ENCODE measurements at regions not wholly inside any gene's neighbourhood (a gene's known extent, or its start where the extent isn't known, plus 50 kb on each side); places are given as distances from the start of the nearest gene placed in this dataset.

DNA sequence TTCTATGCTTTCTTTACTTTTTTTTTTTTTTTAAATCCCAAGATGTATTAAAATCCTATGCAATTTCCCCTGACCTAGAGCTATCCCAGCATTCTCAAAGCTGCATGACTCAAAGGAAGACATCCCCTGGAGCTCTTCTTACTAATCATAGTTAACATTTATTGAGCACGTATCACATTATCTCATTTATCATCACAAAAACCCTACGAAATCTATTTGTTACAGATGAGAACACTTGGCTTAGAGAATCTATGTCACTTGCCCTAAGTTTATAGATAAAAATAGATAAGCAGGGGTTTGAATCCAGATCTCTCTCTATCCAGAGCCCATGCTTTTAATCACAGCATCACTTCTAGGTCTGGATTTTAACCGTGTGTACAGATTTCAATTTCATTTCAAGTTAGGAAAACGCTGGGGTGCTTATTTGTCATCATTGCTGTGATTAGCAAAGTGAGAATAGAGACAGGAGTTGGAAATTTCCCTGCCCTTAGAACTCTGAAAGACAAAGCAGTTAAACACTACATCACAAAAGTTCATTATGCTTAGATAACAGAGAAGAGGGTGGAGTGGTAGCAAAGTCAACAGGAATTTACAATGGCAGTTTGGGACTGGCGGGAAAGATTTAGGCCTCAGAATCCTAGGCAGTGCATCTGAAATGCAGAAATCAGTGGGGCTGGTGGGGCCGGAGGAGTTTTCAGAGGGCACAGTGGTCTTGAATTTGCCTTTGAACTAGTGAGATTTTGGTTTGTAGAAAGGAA lies 177.7 kb upstream of the FRMD6 start:
- no peak for DNase-seq (ENCODE audit: low spot score)

DNA sequence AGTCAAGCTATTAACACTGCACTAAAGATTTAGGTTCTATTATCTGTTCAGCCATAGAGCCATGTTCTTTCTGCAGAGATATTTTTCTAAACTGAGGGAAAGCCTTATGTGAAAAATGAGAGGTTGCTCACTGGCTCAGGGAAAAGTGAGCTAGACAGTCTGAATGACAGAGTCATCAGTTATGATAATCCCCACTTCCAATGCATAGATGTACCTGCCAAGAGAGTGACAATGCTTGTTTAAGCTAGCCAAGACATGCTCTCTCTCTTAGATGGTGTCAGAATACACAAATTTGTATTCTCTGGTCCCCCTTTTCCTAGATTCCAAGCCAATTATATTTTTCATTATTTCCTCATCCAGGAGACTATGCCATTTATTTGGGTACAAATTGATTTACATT lies 176.9 kb upstream of the FRMD6 start:
- DNase-seq (ENCODE audit: low spot score): no peak

DNA sequence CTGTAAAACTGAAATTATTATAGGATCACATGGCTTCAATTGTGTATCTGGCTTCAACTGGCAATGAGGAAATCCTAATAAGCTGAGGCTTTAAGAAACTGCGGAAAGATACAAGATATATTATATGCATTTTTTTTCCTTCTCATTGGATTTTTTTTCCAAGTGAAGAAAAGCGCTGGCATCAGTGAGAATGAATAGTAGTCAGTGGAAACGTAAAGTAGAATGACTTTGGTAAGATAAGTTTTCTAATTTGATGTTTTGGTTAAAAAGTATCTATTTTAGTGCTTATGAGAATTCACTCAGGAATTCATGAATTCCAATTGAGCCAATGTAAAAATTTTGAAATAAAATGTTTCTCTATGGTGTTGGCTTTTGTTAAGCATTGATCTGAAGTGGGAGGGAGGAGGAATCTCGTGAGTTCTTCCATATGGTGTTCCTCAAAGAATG lies 173.5 kb upstream of the FRMD6 start:
- no peak for DNase-seq (ENCODE audit: low spot score)

DNA sequence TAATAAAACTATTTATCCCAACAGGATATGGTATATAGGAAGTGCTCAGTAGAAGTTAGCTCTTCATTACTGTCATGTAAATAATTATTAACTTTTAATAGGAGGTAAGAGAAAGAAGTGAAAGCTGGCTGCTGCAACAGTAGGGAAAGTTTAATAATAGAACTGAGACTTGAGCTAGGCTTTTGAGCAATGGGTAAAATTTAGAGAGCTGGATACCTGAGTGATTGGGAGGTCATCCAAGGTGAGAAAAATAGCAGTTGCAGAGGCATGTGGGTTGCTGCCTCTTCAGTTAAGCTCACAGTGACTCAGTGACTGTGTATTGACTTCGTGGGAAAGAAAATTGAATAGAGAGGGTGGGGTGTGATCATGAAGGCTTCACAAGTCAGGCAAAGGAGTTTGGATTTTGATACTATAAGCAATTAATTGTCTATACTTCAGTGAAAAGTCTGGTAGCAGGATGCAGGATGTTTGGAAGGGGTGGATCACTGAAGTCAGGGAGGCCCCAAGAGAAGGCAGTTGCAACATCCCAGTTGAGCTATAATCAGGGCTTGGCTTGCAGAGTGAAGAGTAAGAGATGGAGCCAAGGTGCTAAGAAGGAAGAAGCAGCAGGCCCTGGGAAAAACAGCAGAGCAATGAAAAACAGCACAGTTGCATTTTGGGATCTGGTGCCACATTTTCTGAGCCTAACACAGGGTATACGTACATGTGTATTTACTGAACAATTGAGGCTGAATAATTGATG lies 172.0 kb upstream of the FRMD6 start:
- DNase-seq (ENCODE audit: low spot score): no peak

DNA sequence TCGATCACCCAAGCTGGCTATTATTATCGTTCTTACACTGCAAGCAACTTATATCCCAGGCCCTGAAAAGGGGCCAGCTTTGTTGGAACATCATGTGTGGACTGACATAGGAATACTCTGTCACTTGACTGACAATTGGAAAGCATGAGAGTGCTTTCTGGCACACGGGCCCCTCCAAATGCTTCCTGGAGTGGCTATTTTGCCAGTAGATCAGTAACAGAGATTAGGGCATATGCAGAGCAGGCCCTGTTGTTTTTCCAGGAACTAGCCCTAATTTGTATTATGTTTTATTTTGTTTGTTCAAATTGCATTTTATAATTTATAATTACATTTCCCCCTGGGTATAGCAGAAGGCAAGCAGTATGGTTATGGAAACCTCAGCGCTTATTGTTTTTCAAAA lies 170.1 kb upstream of the FRMD6 start:
- no peak for DNase-seq (ENCODE audit: low spot score)

DNA sequence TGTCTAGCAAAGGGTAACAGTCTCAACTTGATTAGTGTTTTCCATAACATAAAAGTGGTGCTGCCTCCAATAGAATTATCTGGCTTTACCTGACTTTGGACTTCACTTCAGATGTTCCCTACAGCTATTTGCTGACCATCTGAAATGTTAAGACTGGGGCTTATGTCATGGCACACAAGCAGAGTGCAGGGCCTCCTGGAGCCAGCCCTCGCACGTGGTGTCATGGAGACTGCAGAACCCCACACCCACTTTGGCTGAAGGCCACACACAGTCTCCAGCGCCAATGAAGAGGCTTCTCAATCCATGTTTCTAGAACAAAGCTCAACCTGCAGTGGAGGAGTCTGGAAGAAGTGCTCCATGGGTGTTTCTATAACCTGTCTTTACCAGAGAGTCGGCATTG lies 169.6 kb upstream of the FRMD6 start:
- no peak for DNase-seq (ENCODE audit: low spot score)

DNA sequence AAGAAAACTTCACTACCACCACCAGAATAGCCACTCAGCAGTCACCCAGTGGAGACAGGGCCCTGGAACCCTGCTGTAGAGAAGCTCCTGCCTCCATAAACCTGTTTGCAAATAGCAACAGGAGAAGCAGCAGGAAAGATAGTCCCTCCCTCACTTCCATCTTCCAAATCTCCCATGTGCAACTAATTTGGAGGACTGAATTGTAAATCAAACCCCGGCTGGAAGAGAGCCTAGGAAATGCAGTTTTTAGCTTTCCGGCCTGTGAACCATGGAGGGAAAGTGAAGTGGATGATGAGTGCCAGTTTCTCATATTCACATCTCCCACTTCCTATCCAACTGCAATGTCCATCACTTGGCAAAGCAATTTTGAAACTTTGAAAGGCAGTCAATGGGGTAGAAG lies 167.2 kb upstream of the FRMD6 start:
- DNase-seq (ENCODE audit: low spot score): no peak

DNA sequence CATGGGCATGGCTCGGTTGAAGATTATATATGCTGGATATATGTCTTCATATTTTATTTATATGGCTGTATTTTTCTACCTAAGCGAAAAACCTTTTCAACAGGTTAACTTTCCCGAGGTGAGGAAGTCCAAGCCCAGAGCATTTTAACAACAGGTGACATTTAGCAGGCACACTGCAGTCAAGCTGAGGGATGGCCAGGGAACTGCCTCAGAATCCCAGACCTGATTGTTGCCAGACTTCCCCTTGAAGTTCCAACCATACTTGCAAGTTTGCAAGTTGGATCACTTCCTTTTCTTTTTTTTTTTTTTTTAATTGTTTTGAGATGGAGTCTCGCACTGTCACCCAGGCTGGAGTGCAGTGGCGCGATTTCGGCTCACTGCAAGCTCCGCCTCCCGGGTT lies 166.0 kb upstream of the FRMD6 start:
- no peak for DNase-seq (ENCODE audit: low spot score)

DNA sequence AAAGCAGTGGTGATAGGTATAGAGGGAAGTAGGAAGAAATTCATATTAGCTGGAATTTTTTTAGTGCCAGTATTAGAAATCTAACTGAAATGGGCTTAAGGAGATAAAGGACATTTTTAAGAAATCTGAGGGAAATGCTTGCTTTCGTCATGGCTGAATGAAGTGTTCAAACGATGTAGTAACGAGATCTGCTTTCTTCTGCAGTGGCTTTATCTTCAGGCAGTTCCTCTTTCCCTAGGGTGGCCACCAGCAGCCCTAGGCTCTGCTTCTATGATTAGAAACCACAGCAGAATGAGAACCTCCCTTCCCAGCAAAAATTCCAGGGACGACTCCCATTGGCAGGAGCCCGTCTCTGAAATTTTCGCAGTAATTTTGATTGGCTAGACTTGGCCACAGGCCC lies 163.9 kb upstream of the FRMD6 start:
- DNase-seq (ENCODE audit: low spot score): no peak

DNA sequence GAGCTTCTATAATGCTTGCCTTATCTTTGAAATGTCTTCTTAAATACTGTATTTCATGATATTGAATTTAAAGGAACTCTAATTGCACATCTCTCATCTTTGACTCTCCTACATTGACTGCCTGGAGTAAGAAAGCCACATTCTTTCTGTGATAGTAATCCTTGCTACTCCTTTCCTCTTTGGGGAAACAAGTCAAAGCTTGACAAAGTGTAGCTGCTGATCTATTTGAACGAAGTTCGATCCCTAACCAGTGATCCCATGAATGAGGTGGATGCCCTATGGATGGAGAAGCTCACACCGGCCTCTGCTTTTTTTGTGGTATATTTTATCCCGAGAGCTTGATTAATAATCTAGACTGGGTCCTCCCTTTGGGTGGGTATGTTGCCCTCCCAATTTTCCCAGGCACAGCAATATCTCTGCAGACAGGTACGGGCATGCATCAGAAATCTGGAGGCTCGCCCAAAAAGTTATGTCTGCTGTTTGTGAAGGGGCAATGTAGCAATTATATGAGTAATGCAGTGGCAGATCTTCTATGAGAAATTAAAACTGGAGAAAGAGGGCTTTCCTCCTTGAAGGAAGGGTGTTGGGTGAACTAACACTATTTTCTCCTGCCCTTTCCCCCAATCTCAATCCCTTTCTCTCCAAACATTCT lies 163.0 kb upstream of the FRMD6 start:
- no peak for DNase-seq (ENCODE audit: low spot score)

DNA sequence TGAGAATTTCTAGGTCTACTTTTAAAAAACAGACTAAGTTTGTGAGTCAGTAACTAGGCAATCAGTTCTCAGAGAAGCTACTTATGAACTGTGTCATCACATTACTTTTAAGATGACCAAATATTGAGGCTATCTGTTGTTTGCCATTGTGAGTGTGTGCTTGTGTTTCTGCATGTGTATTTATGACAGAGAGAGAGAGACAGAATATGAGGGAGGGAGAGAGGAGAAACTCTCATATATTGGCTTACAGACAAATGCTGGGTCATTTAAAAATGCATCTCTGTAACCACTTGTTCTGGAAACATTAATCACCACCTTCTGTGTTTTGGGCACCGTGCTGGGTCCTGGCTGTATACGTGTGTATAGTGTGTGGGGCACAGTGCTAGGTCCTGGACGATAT lies 161.5 kb upstream of the FRMD6 start:
- DNase-seq (ENCODE audit: low spot score): no peak

DNA sequence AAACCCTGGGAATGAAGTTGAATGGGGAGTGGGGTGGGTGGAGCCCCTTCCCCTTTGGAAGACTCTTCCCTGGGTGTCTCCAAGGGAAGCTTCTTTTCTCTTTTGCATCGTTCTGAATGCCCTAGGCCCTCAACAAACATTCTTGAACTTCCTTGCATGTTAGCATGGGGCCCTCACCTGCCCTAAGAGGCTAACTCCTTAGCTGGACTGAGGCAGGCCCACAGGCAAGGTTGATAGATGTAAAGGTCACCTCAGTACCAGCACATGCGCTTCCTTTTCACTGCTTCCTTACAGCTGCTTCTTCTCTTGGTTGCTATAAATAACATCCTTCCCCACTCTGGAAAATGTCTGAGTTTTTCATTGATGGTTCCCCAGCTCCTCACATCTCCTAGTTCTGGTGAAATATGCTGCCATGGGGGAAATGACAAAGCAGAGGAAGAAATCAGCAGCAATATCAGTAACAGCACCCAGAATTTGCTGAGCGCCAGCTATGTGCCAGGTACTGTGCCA lies 160.6 kb upstream of the FRMD6 start:
- DNase-seq (ENCODE audit: low spot score): no peak

DNA sequence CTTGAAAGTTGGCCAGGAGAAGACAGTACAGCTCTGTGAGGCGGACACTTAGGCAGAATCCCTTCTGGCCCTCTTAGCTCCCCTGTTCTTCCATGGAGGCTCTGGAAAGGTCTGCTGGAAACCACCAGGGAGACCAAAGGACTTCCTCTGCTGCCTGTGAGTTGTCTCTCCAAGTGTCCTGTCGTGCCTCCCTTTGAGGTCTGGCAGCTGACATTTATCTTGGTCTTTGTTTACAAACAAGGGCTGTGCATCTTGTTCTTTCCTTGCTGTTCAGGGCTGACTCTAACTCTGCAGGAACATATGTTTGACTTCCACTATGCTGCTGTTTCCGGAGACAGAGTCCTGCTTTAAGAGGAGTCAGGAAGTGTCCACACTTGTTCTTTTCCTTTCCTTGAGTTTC lies 159.9 kb upstream of the FRMD6 start:
- no peak for DNase-seq (ENCODE audit: low spot score)

DNA sequence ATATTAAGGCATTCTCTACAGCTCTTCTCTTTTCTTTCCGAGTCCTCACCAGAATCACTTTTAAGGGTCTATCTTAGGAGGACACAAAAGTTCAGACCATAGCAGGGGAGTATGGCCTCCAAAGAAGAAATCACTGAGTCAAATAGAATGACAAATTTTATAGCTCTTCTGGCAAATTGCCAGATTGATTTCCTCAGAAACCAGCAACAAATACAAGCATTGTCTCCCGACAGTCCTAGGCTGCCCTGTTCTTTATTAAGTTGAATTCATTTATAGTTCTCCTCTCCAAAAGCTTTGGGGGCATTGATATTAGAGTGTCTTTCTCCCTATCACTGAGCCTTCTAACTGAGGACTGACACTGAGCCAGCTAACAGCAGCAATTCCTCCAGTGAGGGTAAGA lies 156.4 kb upstream of the FRMD6 start:
- no peak for DNase-seq (ENCODE audit: low spot score)

DNA sequence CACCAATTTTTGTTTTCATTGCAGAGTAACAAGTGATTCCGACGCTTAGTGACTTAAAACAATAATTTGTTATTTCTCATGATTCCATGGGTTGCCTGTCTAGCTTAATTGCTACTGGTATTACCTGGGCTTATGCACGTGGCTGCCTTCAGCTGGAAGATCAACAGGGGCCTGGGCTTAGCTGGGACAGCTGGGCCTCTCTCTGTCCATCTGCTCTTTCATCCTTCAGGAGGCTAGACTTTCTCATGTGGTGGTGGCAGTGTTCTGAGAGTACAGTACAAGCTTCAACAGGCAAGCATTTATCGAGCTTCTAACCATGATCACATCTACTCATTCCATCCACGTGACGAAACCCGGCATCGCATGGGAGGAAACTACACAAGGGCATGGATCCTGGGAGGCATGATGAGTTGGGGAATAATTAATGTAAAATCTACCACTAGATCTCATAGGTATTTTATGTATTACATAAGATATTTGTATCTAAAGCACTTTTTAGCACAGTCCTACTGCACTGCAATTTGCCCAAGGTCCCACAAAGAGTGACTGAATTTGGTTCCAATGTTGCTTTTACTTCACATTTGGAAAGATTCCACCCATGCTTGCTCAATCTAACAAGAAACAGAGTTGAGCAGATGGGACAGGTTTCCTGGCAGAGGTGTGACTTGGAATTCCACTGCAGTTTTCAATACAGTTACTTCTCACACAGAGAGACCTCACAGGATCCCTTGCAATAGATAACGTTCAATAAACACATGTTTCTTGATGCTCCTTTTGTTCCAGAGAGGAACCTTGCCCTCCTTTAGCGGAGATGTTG lies 153.1 kb upstream of the FRMD6 start:
- DNase-seq (ENCODE audit: low spot score): no peak

DNA sequence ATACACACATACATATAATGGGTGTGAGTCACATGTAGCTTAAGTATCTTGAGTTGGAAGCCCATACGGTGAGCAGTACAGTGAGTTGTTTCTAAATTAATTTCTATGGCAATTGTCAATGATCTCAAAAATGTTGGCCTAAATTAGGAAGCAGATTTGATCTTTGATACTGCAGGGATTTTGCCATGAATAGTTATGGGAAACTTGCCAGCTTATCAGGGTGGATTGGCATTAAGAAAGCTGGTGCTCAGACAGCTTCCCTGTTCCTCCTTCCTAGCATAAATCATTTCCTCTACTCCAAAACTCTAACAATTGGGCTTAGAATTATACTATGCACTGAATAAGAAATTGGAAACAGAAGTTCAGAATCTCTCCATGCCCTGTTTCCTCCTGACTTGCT lies 150.9 kb upstream of the FRMD6 start:
- DNase-seq (ENCODE audit: low spot score): no peak

DNA sequence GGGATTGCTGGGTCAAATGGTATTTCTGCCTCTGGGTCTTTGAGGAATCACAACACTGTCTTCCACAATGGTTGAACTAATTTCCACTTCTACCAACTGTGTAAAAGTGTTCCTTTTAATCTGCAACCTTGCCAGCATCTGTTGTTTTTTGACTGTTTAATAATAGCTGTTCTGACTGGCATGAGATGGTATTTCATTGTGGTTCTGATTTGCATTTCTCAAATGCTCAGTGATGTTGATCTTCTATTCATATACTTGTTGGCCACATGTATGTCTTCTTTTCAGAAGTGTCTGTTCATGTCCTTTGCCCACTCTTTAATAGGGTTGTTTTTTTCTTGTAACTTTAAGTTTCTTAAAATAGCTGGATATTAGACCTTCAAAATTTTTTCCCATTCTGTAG lies 150.0 kb upstream of the FRMD6 start:
- no peak for DNase-seq (ENCODE audit: low spot score)

DNA sequence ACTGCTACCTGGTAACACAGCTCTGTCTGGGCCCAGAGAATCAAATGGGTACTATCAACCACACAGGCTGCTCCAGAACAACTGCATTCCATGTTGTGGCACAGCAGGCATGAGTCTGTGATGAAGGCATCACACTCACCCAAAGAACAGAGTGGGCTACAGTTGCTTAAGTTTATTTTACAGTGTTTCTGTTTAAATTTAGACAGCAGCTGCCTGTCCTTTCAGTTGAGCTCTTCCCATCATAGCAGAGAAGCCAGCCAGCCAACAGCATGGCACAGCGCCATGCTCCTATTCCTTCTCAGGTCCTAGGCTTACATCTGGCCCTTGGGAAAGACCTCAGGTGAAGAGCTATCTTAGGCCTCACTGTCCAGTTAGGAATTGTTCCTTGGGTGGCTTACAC lies 147.0 kb upstream of the FRMD6 start:
- no peak for DNase-seq (ENCODE audit: low spot score)

DNA sequence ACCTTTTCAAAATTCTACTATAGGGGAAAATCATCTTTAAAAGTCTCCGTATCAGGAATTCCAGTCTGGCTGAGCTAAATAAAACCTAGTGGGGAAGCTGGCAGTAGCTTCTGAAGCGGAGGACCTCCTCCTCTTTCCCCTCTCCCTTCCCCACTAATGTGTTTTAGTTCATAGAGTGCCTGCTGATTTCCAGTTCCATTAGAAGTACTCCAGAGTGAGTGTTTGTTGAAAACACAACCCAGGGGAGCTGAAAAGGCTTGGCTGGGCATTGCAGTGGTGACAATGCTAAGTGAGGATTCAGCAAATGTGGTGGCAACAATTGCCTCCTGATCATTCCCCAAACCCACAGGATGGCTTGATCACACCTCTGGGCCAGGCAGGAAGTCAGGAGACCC lies 144.2 kb upstream of the FRMD6 start:
- DNase-seq (ENCODE audit: low spot score): peak; percentile 33

DNA sequence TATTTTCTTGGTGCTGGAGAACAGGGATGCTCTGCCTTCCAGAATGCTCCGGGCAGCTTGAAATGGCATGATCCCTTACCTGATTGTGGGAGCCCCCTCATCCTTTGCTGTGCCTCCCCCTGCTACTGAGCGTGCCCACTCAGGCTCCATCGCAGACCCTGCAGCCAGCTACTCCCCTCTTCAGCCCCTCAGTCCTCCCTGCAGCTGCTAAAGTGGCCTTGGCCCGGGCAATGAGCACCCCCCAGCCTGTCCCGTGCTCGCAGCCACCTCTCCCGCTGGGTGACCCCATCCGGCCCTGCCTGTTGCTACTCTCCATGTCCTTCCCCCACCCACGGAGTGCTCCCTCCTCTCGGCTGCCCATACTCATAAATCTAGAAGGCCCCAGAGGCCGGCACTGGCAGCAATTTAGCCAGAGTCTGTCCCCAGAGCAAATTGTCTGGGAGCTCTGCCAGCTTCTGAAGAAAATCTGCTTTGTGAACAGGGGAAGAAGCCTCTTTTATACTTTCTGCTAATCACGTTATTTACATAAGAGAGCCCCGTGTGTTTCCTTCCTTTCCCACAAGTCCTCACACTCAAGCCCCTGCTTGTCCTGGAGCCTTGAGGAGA lies 143.7 kb upstream of the FRMD6 start:
- DNase-seq (ENCODE audit: low spot score): peak; percentile 78

DNA sequence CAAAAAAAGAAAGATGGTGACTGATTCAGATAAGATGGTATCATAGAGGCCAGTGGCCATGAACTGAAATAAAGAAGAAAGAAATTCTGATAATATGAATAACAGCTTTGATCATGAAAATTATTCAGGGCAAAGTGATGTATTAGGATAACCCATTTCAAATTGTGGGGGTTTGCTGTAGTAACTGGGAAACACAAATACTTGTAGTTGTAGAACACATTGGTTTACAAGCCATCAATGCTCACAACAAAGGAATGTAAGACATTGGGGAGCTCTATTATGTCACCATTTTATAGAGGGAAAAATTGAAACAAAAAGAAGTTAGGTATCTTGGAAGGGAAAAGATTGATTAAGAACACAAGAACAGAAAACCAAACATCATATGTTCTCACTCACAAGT lies 140.4 kb upstream of the FRMD6 start:
- no peak for DNase-seq (ENCODE audit: low spot score)

DNA sequence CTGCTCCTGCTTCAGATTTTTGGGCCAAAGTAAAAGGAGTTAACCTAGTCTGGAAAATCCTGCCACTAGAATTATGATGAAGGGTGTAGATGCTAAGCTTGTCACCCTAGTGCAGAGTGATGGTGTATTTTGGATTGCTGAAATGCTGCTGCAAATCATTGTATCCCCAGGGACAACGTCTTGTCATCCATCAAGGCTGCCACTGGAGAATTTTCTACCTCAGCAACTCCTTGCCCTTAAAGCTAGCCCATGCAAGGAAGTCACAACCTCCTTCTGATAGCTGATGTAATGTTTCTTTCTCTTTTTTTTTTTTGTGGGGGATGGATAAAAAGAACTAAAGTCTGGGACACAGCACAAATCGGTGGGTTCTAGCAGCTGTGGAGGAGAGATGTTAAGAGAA lies 139.4 kb upstream of the FRMD6 start:
- DNase-seq (ENCODE audit: low spot score): no peak

Data from H4 (cell line).